Fibroblast of lung (primary cell): ENCODE measurements at regions not wholly inside any gene's neighbourhood (a gene's known extent, or its start where the extent isn't known, plus 50 kb on each side); places are given as distances from the start of the nearest gene placed in this dataset.

Experiments
- DNase-seq, 2 donors: peaks; one replicate each; pipeline versions ENCODE4 v3.0.0 to v3.0.0-alpha.2; 2010; ENCODE audit warnings: low read depth in 2 of 2
- H2AFZ ChIP-seq: 2 replicates; pipeline ENCODE4 v1.5.1; 2012; ENCODE audit warnings: low read length, control low read depth, inconsistent platforms
- H3K27ac ChIP-seq: 2 replicates; pipeline ENCODE4 v1.5.1; 2011; ENCODE audit warnings: low read length, control low read depth; ENCODE audit not compliant: insufficient read depth
- H3K27me3 ChIP-seq: 2 replicates; pipeline ENCODE4 v1.5.1; 2011; ENCODE audit warnings: mild to moderate bottlenecking, low read length; ENCODE audit not compliant: control insufficient read depth, insufficient read depth
- H3K36me3 ChIP-seq: 2 replicates; pipeline ENCODE4 v1.5.1; 2011; ENCODE audit warnings: low read length; ENCODE audit not compliant: control insufficient read depth, insufficient read depth
- H3K4me1 ChIP-seq: 2 replicates; pipeline ENCODE4 v1.5.1; 2011; ENCODE audit warnings: low read length; ENCODE audit not compliant: control insufficient read depth, insufficient read depth; ENCODE audit errors: extremely low read depth
- H3K4me2 ChIP-seq: 2 replicates; pipeline ENCODE4 v1.5.1; 2011; ENCODE audit warnings: low read length, control low read depth; ENCODE audit not compliant: insufficient read depth; ENCODE audit errors: extremely low read depth
- H3K4me3 ChIP-seq, 4 experiments: fragments of 200-600 bp in 1 of 4; sonication (generic) in 1 of 4; replicated peaks in 1 of 4; 2 replicates each; pipeline ENCODE4 v1.5.1; 2011 to 2016; ENCODE audit warnings: low read length in 4 of 4, low read depth in 3 of 4, mild to moderate bottlenecking in 3 of 4, control low read depth in 2 of 4, inconsistent platforms in 1 of 4, mixed read lengths in 1 of 4; ENCODE audit not compliant: insufficient read depth in 1 of 4; ENCODE audit errors: control extremely low read depth in 1 of 4
- H3K79me2 ChIP-seq: 2 replicates; pipeline ENCODE4 v1.5.1; 2012; ENCODE audit warnings: mild to moderate bottlenecking, low read length, inconsistent platforms; ENCODE audit not compliant: control insufficient read depth, insufficient read depth
- H3K9ac ChIP-seq: 2 replicates; pipeline ENCODE4 v1.5.1; 2011; ENCODE audit warnings: mild to moderate bottlenecking, low read length, control low read depth; ENCODE audit not compliant: insufficient read depth
- H3K9me3 ChIP-seq: 2 replicates; pipeline ENCODE4 v1.5.1; 2012; ENCODE audit warnings: low read depth, low read length; ENCODE audit not compliant: control insufficient read depth, insufficient read depth
- H4K20me1 ChIP-seq: 2 replicates; pipeline ENCODE4 v1.5.1; 2011; ENCODE audit warnings: low read length; ENCODE audit not compliant: control insufficient read depth, insufficient read depth; ENCODE audit errors: extremely low read depth
- EZH2 ChIP-seq: IDR thresholded peaks from 2 replicates; pipeline ENCODE4 v1.5.1; 2012; ENCODE audit warnings: low read length, control low read depth, mild to moderate bottlenecking; ENCODE audit errors: missing control alignments
- TF ChIP-seq, protein P1 (sequence below), 2 donors: IDR thresholded peaks in 1 of 2; conservative IDR thresholded peaks in 1 of 2; 1 replicate in 1 of 2; 2 replicates in 1 of 2; pipeline ENCODE4 v1.5.1; 2011 to 2012; ENCODE audit warnings: low read length in 2 of 2, control low read depth in 1 of 2, inconsistent platforms in 1 of 2, low read depth in 1 of 2, mild to moderate bottlenecking in 1 of 2

DNA sequence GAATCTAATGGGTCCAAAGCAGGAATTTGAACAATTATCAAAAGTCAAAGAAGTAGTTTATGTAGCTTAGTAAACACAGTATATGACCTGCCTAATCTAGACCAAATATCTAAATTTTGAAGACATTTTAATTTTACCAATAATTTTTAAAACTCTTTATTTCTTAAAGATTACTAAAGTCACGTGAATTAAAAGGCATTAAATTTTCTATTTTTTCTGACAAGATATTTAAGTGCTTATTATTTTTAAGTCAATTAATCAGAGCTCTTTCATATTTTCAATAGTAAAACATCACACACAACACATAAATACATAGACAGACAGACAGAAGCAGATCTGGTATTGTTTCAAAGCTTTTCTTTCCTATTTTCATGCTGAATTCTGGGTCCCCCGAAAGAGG lies 89.5 kb downstream of the ZNF467 start:
- TF ChIP-seq, protein P1, sequence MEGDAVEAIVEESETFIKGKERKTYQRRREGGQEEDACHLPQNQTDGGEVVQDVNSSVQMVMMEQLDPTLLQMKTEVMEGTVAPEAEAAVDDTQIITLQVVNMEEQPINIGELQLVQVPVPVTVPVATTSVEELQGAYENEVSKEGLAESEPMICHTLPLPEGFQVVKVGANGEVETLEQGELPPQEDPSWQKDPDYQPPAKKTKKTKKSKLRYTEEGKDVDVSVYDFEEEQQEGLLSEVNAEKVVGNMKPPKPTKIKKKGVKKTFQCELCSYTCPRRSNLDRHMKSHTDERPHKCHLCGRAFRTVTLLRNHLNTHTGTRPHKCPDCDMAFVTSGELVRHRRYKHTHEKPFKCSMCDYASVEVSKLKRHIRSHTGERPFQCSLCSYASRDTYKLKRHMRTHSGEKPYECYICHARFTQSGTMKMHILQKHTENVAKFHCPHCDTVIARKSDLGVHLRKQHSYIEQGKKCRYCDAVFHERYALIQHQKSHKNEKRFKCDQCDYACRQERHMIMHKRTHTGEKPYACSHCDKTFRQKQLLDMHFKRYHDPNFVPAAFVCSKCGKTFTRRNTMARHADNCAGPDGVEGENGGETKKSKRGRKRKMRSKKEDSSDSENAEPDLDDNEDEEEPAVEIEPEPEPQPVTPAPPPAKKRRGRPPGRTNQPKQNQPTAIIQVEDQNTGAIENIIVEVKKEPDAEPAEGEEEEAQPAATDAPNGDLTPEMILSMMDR (conservative IDR thresholded peaks at IDR 0.05 in 1 of 2, IDR thresholded peaks at IDR 0.05 in 1 of 2; ENCODE audit: low read depth in 1 of 2, low read length in 2 of 2), result no peak
- no peak for TF ChIP-seq EZH2
- no peaks in the 10 kb centered on the region for H3K36me3 ChIP-seq
- no peaks in the 10 kb centered on the region for H3K9me3 ChIP-seq
- no peak for DNase-seq
- H3K9ac ChIP-seq, result no peak overlapping the region
- no peaks in the 10 kb centered on the region for H3K79me2 ChIP-seq
- H3K4me3 ChIP-seq, result no peak overlapping the region
- H3K4me1 ChIP-seq, result no peaks in the 10 kb centered on the region
- H3K4me2 ChIP-seq, result no peak overlapping the region
- no peak overlapping the region for H3K27ac ChIP-seq
- H2AFZ ChIP-seq, result no peak overlapping the region
- no peaks in the 10 kb centered on the region for H3K27me3 ChIP-seq
- H4K20me1 ChIP-seq, result no peaks in the 10 kb centered on the region

DNA sequence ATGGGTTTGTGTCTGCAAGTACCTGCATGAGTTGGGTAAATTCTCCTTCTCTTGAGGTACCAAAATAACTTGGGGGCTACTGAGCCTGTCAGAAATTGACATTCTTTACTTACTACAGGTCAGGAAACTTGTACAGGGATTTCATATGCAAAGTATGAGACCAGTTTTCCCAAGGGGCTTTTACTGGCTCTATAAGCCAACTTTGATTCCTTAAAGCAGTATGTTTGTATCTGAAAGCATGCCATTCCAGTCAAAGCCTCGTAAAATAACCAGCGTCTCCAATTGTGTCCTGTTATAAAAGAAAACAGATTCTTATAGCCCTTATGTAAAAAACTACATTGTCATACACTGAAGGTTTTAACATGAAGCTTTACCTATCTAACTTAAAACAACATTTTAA lies 90.2 kb downstream of the ZNF467 start:
- TF ChIP-seq, protein P1 (conservative IDR thresholded peaks at IDR 0.05 in 1 of 2, IDR thresholded peaks at IDR 0.05 in 1 of 2; ENCODE audit: low read depth in 1 of 2, low read length in 2 of 2), result no peak
- no peak for TF ChIP-seq EZH2
- H3K36me3 ChIP-seq, result no peaks in the 10 kb centered on the region
- H3K4me2 ChIP-seq, result no peak overlapping the region
- no peaks in the 10 kb centered on the region for H3K4me1 ChIP-seq
- no peak overlapping the region for H2AFZ ChIP-seq
- H4K20me1 ChIP-seq, result no peaks in the 10 kb centered on the region
- H3K9ac ChIP-seq, result no peak overlapping the region
- H3K79me2 ChIP-seq, result no peaks in the 10 kb centered on the region
- no peak overlapping the region for H3K4me3 ChIP-seq
- DNase-seq, result no peak
- no peaks in the 10 kb centered on the region for H3K9me3 ChIP-seq
- no peak overlapping the region for H3K27ac ChIP-seq
- no peaks in the 10 kb centered on the region for H3K27me3 ChIP-seq

- H4K20me1 ChIP-seq, result no peaks in the 10 kb centered on the region
- H3K4me2 ChIP-seq, result no peak overlapping the region
- no peak overlapping the region for H3K4me3 ChIP-seq
- TF ChIP-seq, protein P1 (conservative IDR thresholded peaks at IDR 0.05 in 1 of 2, IDR thresholded peaks at IDR 0.05 in 1 of 2; ENCODE audit: low read depth in 1 of 2, low read length in 2 of 2), result no peak
- no peak for TF ChIP-seq EZH2
- no peaks in the 10 kb centered on the region for H3K27me3 ChIP-seq
- H3K9ac ChIP-seq, result no peak overlapping the region
- no peaks in the 10 kb centered on the region for H3K36me3 ChIP-seq
- H3K9me3 ChIP-seq, result no peaks in the 10 kb centered on the region
- no peak for DNase-seq
- H3K79me2 ChIP-seq, result no peaks in the 10 kb centered on the region
- H2AFZ ChIP-seq, result no peak overlapping the region
- no peaks in the 10 kb centered on the region for H3K4me1 ChIP-seq
- H3K27ac ChIP-seq, result no peak overlapping the region
Observed at GRCh38 chr7:149682038-149682437, 91.3 kb downstream of the ZNF467 start.
